Cardiac fibroblast (primary cell): ENCODE measurements at regions not wholly inside any gene's neighbourhood (a gene's known extent, or its start where the extent isn't known, plus 50 kb on each side); places are given as distances from the start of the nearest gene placed in this dataset.

Source experiments
- DNase-seq, 2 donors: peaks; one replicate each; pipeline versions ENCODE4 v3.0.0 to v3.0.0-alpha.2; 2010; ENCODE audit warnings: low read depth in 2 of 2
- H3K4me3 ChIP-seq, 2 donors: replicated peaks in 1 of 2; 1 replicate in 1 of 2; 2 replicates in 1 of 2; pipeline ENCODE4 v1.5.1; 2011; ENCODE audit warnings: low read depth in 2 of 2, low read length in 2 of 2, mild to moderate bottlenecking in 2 of 2, moderate library complexity in 1 of 2
- CTCF ChIP-seq: IDR thresholded peaks from one replicate; pipeline ENCODE4 v1.5.1; 2011; ENCODE audit warnings: low read depth, mild to moderate bottlenecking, low read length, inconsistent platforms

GRCh38 chr3:89974903-89975519 is 867.6 kb downstream of the EPHA3 start:
- no peak for DNase-seq
- no peak for TF ChIP-seq CTCF
- no peak overlapping the region for H3K4me3 ChIP-seq

- no peak for TF ChIP-seq CTCF
- DNase-seq, result no peak
- no peak overlapping the region for H3K4me3 ChIP-seq
Measured at GRCh38 chr3:89983449-89983848, 876.0 kb downstream of the EPHA3 start.

- no peak for DNase-seq
- no peak overlapping the region for H3K4me3 ChIP-seq
- no peak for TF ChIP-seq CTCF
Measured at GRCh38 chr3:90005281-90005847, 897.9 kb downstream of the EPHA3 start.

- no peak for TF ChIP-seq CTCF
- DNase-seq, result peak; percentile 85 to 94
- H3K4me3 ChIP-seq, result no peak overlapping the region
Measured at GRCh38 chr3:90007778-90008499, 900.5 kb downstream of the EPHA3 start.

GRCh38 chr3:90010341-90010740 is 902.9 kb downstream of the EPHA3 start:
- TF ChIP-seq CTCF, result no peak
- peak; percentile 85 to 92 for DNase-seq
- no peak overlapping the region for H3K4me3 ChIP-seq

- TF ChIP-seq CTCF, result no peak
- no peak overlapping the region for H3K4me3 ChIP-seq
Measured at GRCh38 chr3:90011131-90011530, 903.7 kb downstream of the EPHA3 start.

More at GRCh38 chr3:90011131-90011530, 903.7 kb downstream of the EPHA3 start:
- peak; percentile 34 to 71 for DNase-seq
